GM18499 (cell line): ENCODE measurements at regions not wholly inside any gene's neighbourhood (a gene's known extent, or its start where the extent isn't known, plus 50 kb on each side); places are given as distances from the start of the nearest gene placed in this dataset.

ENCODE experiments used
- ATAC-seq: cut with Tn5 transposase; IDR thresholded peaks from one replicate; pipeline ENCODE4 v1.9.1; 2021; ENCODE audit warnings: moderate number of reproducible peaks; ENCODE audit not compliant: insufficient read depth, unreplicated experiment

- peak; percentile 43 for ATAC-seq
These were observed 50.0 kb upstream of the SLC19A1 start for GRCh38 chr21:45592208-45592619.

GRCh38 chr21:45592626-45593134, 50.4 kb upstream of the SLC19A1 start:
- no peak for ATAC-seq

GRCh38 chr21:45593162-45594022, 50.1 kb upstream of the PCBP3 start:
- no peak for ATAC-seq
